GM12878 (cell line): ENCODE measurements at regions not wholly inside any gene's neighbourhood (a gene's known extent, or its start where the extent isn't known, plus 50 kb on each side); places are given as distances from the start of the nearest gene placed in this dataset.

Source experiments
- ATAC-seq: fragments of 200-7000 bp; cut with Tn5 transposase; 3 replicates; pipeline ENCODE4 v1.9.1; 2020; ENCODE audit warnings: mild to moderate bottlenecking, moderate library complexity
- BruUV-seq: library from RNA; stranded (reverse); fragments of 400-500 nt; replicated peaks from 2 replicates; lab custom pipeline; 2021; lab: Mats Ljungman, UMichigan
- CTCF ChIA-PET: fragments of 300-600 bp; sonication (Branson Sonifier 250); formaldehyde crosslinking; extraction: SDS; loops from one replicate; lab custom pipeline; 2021; ENCODE audit warnings: inconsistent platforms; lab: Yijun Ruan, JAX
- POLR2A ChIA-PET: fragments of 350-600 bp; formaldehyde crosslinking; extraction: SDS; loops from one replicate; lab custom pipeline; 2021; ENCODE audit warnings: inconsistent platforms; lab: Charles Lee
- RAD21 ChIA-PET: fragments of 300-600 bp; sonication (Branson Sonifier 250); formaldehyde crosslinking; loops from one replicate; lab custom pipeline; 2023; ENCODE audit warnings: antibody characterized with exemption; ENCODE audit not compliant: unreplicated experiment; lab: Charles Lee
- SMC1A ChIA-PET: fragments of 300-600 bp; sonication (Branson Sonifier 250); formaldehyde crosslinking; loops from one replicate; lab custom pipeline; 2023; ENCODE audit not compliant: unreplicated experiment, uncharacterized antibody; lab: Charles Lee
- DNase-seq: peaks from one replicate; pipeline ENCODE4 v3.0.0-alpha.2; 2011; ENCODE audit warnings: low read depth, low spot score
- FAIRE-seq: peaks from 3 replicates; lab custom pipeline; 2011; peaks lifted over from hg19 to GRCh38; lab: Jason Lieb, UNC
- H2AFZ ChIP-seq: 2 replicates; pipeline ENCODE4 v1.6.0; 2011; ENCODE audit warnings: low read depth, low read length, control low read depth; ENCODE audit not compliant: control insufficient read depth
- H3K27ac ChIP-seq: 2 replicates; pipeline ENCODE4 v1.5.1; 2011; ENCODE audit warnings: control low read depth; ENCODE audit not compliant: control insufficient read depth, insufficient read depth
- H3K27me3 ChIP-seq, 2 experiments: replicated peaks in 1 of 2; 2 replicates each; pipeline versions ENCODE4 v1.6.0 to v1.6.1; 2011; ENCODE audit warnings: low read length in 1 of 2; ENCODE audit not compliant: control insufficient read depth in 2 of 2, insufficient read depth in 2 of 2
- H3K36me3 ChIP-seq, 2 experiments: 2 replicates each; pipeline ENCODE4 v1.5.1; 2011; ENCODE audit warnings: low read length in 1 of 2; ENCODE audit not compliant: control insufficient read depth in 2 of 2, insufficient read depth in 2 of 2
- H3K4me1 ChIP-seq: 2 replicates; pipeline ENCODE4 v1.6.1; 2011; ENCODE audit warnings: mild to moderate bottlenecking, low read length, moderate library complexity, mixed read lengths; ENCODE audit not compliant: control insufficient read depth, insufficient read depth
- H3K4me2 ChIP-seq: 2 replicates; pipeline ENCODE4 v1.6.0; 2011; ENCODE audit warnings: control low read depth; ENCODE audit not compliant: control insufficient read depth, insufficient read depth
- H3K4me3 ChIP-seq: fragments of 200-600 bp; sonication (generic); 2 replicates; pipeline ENCODE4 v1.5.1; 2016
- H3K79me2 ChIP-seq: 2 replicates; pipeline ENCODE4 v1.6.0; 2011; ENCODE audit warnings: low read length; ENCODE audit not compliant: control insufficient read depth, insufficient read depth
- H3K9ac ChIP-seq: 2 replicates; pipeline ENCODE4 v1.8.0; 2011; ENCODE audit warnings: low read length, control low read depth, mixed read lengths; ENCODE audit not compliant: control insufficient read depth, insufficient read depth
- H3K9me3 ChIP-seq: replicated peaks from 3 replicates; pipeline ENCODE4 v1.5.1; 2011; ENCODE audit warnings: mild to moderate bottlenecking, low read length; ENCODE audit not compliant: control insufficient read depth, insufficient read depth
- H4K20me1 ChIP-seq: 2 replicates; pipeline ENCODE4 v1.6.0; 2011; ENCODE audit not compliant: control insufficient read depth, insufficient read depth
- FOXM1 ChIP-seq: IDR thresholded peaks from 2 replicates; pipeline ENCODE4 v1.6.1; 2012; ENCODE audit warnings: low read depth, mild to moderate bottlenecking, inconsistent platforms, low read length, moderate library complexity
- HDAC2 ChIP-seq: fragments of 200-600 bp; sonication (generic); IDR thresholded peaks from 2 replicates; pipeline ENCODE4 v1.6.1; 2017
- HDAC6 ChIP-seq: fragments of 200-600 bp; sonication (generic); IDR thresholded peaks from one replicate; pipeline ENCODE4 v1.8.0; 2017; ENCODE audit warnings: antibody characterized with exemption; ENCODE audit not compliant: unreplicated experiment
- NFYB ChIP-seq: IDR thresholded peaks from 2 replicates; pipeline ENCODE4 v1.6.1; 2011; ENCODE audit warnings: low read depth, mild to moderate bottlenecking, low read length, improper control_type of control experiment, moderate library complexity; ENCODE audit not compliant: insufficient read depth
- SP1 ChIP-seq: IDR thresholded peaks from one replicate; pipeline ENCODE4 v1.6.1; 2011; ENCODE audit warnings: low read depth, low read length
- TCF12 ChIP-seq: IDR thresholded peaks from 2 replicates; pipeline ENCODE4 v1.6.1; 2011; ENCODE audit warnings: low read depth, mild to moderate bottlenecking, low read length
- WGBS: methylation state at CpG from one replicate; pipeline ENCODE4 v1.1.6; 2016; ENCODE audit warnings: low lambda C conversion rate; ENCODE audit not compliant: insufficient replicate concordance, insufficient coverage; ENCODE audit errors: missing lambda C conversion rate; 5-methylcytosine and 5-hydroxymethylcytosine counted together
- in situ Hi-C: fragments of 300-500 bp; cut with MboI; formaldehyde crosslinking; loops from 9 replicates; pipeline ENCODE4 v1.14.3; 2018; ENCODE audit warnings: mixed read lengths
- intact Hi-C: fragments of 100-400 bp; cut with micrococcal nuclease; formaldehyde crosslinking; loops from one replicate; pipeline ENCODE4 v1.14.2; 2022; ENCODE audit not compliant: unreplicated experiment
- TF ChIP-seq, protein P1 (sequence below): fragments of 450-650 bp; IDR thresholded peaks from 2 replicates; pipeline ENCODE4 v1.6.1; 2017; ENCODE audit warnings: mild to moderate bottlenecking, moderate library complexity

DNA sequence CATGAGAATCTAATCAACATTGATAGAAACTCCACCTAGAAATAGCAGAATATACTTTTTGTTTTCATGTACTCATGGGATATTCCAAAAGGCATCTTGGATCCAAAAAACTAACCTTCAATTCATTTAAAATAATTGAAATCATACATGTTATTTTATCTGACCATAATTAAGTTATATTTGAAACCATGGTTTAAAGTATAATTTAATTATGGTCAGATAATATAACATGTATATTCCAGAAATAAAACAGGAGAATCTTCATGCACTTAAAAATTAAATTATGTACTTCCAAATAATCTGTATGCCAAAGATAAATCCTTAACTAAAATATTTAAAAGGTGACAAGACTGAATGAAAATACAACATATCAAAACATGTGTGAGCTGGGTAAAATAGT is 651.3 kb upstream of the LINC00305 start (continued):
- TF ChIP-seq, protein P1, sequence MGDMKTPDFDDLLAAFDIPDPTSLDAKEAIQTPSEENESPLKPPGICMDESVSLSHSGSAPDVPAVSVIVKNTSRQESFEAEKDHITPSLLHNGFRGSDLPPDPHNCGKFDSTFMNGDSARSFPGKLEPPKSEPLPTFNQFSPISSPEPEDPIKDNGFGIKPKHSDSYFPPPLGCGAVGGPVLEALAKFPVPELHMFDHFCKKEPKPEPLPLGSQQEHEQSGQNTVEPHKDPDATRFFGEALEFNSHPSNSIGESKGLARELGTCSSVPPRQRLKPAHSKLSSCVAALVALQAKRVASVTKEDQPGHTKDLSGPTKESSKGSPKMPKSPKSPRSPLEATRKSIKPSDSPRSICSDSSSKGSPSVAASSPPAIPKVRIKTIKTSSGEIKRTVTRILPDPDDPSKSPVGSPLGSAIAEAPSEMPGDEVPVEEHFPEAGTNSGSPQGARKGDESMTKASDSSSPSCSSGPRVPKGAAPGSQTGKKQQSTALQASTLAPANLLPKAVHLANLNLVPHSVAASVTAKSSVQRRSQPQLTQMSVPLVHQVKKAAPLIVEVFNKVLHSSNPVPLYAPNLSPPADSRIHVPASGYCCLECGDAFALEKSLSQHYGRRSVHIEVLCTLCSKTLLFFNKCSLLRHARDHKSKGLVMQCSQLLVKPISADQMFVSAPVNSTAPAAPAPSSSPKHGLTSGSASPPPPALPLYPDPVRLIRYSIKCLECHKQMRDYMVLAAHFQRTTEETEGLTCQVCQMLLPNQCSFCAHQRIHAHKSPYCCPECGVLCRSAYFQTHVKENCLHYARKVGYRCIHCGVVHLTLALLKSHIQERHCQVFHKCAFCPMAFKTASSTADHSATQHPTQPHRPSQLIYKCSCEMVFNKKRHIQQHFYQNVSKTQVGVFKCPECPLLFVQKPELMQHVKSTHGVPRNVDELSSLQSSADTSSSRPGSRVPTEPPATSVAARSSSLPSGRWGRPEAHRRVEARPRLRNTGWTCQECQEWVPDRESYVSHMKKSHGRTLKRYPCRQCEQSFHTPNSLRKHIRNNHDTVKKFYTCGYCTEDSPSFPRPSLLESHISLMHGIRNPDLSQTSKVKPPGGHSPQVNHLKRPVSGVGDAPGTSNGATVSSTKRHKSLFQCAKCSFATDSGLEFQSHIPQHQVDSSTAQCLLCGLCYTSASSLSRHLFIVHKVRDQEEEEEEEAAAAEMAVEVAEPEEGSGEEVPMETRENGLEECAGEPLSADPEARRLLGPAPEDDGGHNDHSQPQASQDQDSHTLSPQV = no peak
- TF ChIP-seq FOXM1 (no peak), SP1 (no peak), NFYB (no peak), HDAC6 (no peak)

DNA sequence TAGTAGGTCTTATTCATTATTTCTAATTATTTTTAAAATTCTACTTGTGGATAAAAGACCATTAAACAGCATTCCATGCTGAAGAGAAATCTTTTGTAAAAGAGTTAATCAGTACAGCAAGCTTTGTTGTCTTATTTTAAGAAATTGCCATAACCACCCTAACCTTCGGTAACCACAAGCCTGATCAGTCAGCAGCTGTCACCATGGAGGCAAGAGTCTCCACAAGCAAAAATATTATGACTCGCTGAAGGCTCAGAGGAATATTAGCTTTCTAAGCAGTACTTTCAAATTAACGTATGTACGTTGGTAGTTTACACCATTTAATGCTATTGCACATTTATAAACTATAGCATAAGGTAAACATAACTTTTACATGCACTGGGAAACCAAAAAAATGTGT is 650.5 kb upstream of the LINC00305 start:
- ChIA-PET CTCF (interaction anchor here (0.7 kb wide), 1 partner anchor 227 kb away, joined by 3 read pairs; no protein-coding TSS in a partner anchor), POLR2A (no interaction called here), RAD21 (no interaction called here), SMC1A (no interaction called here)
- H3K4me1 ChIP-seq = no peaks in the 10 kb centered on the region
- no peak overlapping the region for H3K4me3 ChIP-seq
- H4K20me1 ChIP-seq = no peaks in the 10 kb centered on the region
- no TSS peak for BruUV-seq
- H3K27ac ChIP-seq = no peak overlapping the region
- FAIRE-seq (no peak), ATAC-seq (no peak), DNase-seq (no peak)
- H3K27me3 ChIP-seq = no peaks in the 10 kb centered on the region
- intact Hi-C loops (no loop called here), in situ Hi-C loops (no loop called here)
- H3K9me3 ChIP-seq = no peaks in the 10 kb centered on the region
- H2AFZ ChIP-seq = no peak overlapping the region
- no peak overlapping the region for H3K9ac ChIP-seq
- TF ChIP-seq HDAC2 (no peak), TCF12 (no peak)
- H3K36me3 ChIP-seq = no peaks in the 10 kb centered on the region
- no peak overlapping the region for H3K4me2 ChIP-seq
- 8% methylated on average over 4 of the region's 4 CpGs for WGBS
- H3K79me2 ChIP-seq = no peaks in the 10 kb centered on the region
